NB4 (cell line): ENCODE measurements at regions not wholly inside any gene's neighbourhood (a gene's known extent, or its start where the extent isn't known, plus 50 kb on each side); places are given as distances from the start of the nearest gene placed in this dataset.

Source experiments
- CTCF ChIP-seq: IDR thresholded peaks from one replicate; pipeline ENCODE4 v1.5.1; 2012; ENCODE audit warnings: low read depth, low read length
- MAX ChIP-seq: IDR thresholded peaks from 2 replicates; pipeline ENCODE4 v1.6.1; 2011; ENCODE audit warnings: low read depth, low read length
- MYC ChIP-seq: IDR thresholded peaks from 2 replicates; pipeline ENCODE4 v1.6.1; 2011; ENCODE audit warnings: low read depth, low read length
- POLR2A ChIP-seq: IDR thresholded peaks from 2 replicates; pipeline ENCODE4 v1.6.1; 2011; ENCODE audit warnings: mild to moderate bottlenecking; ENCODE audit not compliant: insufficient read length; ENCODE audit errors: extremely low read depth

DNA sequence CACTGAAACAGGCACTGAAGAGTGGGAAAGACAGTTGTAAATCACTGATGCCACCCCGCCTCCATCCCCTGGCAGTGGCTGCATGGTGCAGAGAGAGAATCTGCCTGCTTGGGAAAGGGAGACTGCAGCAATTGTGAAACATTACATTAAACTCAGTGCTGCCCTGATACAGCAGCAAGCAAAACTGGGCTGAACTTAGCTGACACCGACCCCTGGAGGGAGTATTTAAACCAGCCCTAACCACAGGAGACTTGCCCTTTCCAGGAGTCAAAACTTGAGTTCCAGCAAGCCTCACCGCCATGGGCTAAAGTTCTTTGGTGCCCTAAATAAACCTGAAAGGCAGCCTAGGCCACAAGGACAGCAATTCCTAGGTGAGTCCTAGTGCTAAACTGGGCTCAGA is 109.4 kb upstream of the PLPP4 start:
- no peak for TF ChIP-seq CTCF
- TF ChIP-seq POLR2A, result no peak
- no peak for TF ChIP-seq MAX
- no peak for TF ChIP-seq MYC
